Large intestine (tissue), 3 donors: ENCODE measurements at regions not wholly inside any gene's neighbourhood (a gene's known extent, or its start where the extent isn't known, plus 50 kb on each side); places are given as distances from the start of the nearest gene placed in this dataset.

ENCODE experiments used
- DNase-seq, 2 donors: peaks; one replicate each; pipeline versions ENCODE4 v3.0.0 to v3.0.0-alpha.2; 2013
- H3K27ac ChIP-seq: one replicate; pipeline ENCODE4 v1.5.1; 2013; ENCODE audit warnings: low read length
- H3K27me3 ChIP-seq: 2 replicates; pipeline ENCODE4 v1.6.1; 2013; ENCODE audit warnings: low read length; ENCODE audit not compliant: control insufficient read depth, insufficient read depth
- H3K36me3 ChIP-seq: 2 replicates; pipeline ENCODE4 v1.6.1; 2013; ENCODE audit warnings: low read length; ENCODE audit not compliant: control insufficient read depth, insufficient read depth
- H3K4me1 ChIP-seq: one replicate; pipeline ENCODE4 v1.6.1; 2013; ENCODE audit warnings: low read length; ENCODE audit not compliant: control insufficient read depth, insufficient read depth
- H3K4me3 ChIP-seq: one replicate; pipeline ENCODE4 v1.5.1; 2013; ENCODE audit warnings: low read length
- H3K9me3 ChIP-seq: one replicate; pipeline ENCODE4 v1.6.1; 2013; ENCODE audit warnings: mild to moderate bottlenecking, low read depth, low read length, moderate library complexity; ENCODE audit not compliant: control insufficient read depth
- WGBS: methylation state at CpG from one replicate; pipeline ENCODE4 v1.1.5; 2013; ENCODE audit warnings: low lambda C conversion rate; ENCODE audit not compliant: insufficient coverage; 5-methylcytosine and 5-hydroxymethylcytosine counted together

GRCh38 chr14:46378248-46378647 is 273.3 kb downstream of the RPL10L start:
- H3K36me3 ChIP-seq, result no peaks in the 10 kb centered on the region
- H3K27me3 ChIP-seq, result no peaks in the 10 kb centered on the region
- H3K9me3 ChIP-seq, result no peaks in the 10 kb centered on the region
- no CpG with 5 or more reads among the region's 5 CpGs for WGBS
- no peak overlapping the region for H3K27ac ChIP-seq
- H3K4me3 ChIP-seq, result no peak overlapping the region
- no peak for DNase-seq
- no peaks in the 10 kb centered on the region for H3K4me1 ChIP-seq

GRCh38 chr14:46377305-46377704 is 274.3 kb downstream of the RPL10L start:
- no peaks in the 10 kb centered on the region for H3K36me3 ChIP-seq
- H3K4me3 ChIP-seq, result no peak overlapping the region
- no peaks in the 10 kb centered on the region for H3K4me1 ChIP-seq
- no peak for DNase-seq
- H3K9me3 ChIP-seq, result no peaks in the 10 kb centered on the region
- H3K27me3 ChIP-seq, result no peaks in the 10 kb centered on the region
- WGBS, result 100% methylated on average over 1 of the region's 3 CpGs
- H3K27ac ChIP-seq, result no peak overlapping the region

DNA sequence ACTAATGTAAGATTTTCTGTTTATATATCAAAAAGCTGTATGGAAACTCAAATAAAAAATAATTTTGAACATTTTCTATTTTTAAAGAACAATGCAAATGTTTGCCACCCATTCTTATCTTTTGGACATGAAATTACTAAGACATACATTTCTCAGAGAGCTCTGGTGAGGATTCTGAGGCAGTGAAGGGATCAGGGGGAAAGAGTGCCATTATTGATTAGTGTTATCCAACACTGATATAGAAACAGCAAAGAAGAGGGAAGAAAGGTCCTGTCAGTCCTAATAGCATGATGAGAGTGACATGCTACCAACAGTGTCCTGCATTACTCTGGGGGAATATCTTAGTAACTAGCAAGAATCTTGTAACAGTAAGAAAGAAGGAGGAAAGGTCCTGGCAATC is 282.2 kb downstream of the RPL10L start:
- H3K27me3 ChIP-seq, result no peaks in the 10 kb centered on the region
- H3K9me3 ChIP-seq, result no peaks in the 10 kb centered on the region
- H3K36me3 ChIP-seq, result no peaks in the 10 kb centered on the region
- no peaks in the 10 kb centered on the region for H3K4me1 ChIP-seq
- no peak for DNase-seq
- H3K4me3 ChIP-seq, result no peak overlapping the region
- H3K27ac ChIP-seq, result no peak overlapping the region

DNA sequence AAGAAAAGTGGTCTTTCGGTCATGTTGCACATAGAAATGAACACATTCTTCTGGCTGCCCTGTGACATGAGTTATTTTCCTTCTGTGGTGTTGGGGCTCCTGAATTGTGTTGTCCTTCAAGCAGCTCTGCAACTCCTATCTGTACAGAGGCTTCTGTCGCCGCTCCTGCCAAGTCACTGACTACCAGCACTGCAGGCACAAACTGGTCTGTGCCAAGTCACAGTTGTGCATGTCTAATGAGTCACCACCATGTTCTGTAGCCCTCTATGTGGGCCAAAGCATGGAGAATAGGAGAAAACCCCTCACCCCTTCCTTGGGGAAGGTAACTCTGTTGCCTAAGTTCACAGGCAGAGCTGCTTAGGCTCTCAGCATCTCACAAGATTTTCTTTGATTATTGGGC is 283.3 kb downstream of the RPL10L start:
- WGBS, result no CpG with 5 or more reads among the region's 3 CpGs
- no peaks in the 10 kb centered on the region for H3K4me1 ChIP-seq
- no peaks in the 10 kb centered on the region for H3K36me3 ChIP-seq
- no peaks in the 10 kb centered on the region for H3K9me3 ChIP-seq
- H3K27me3 ChIP-seq, result no peaks in the 10 kb centered on the region
- DNase-seq, result no peak
- no peak overlapping the region for H3K4me3 ChIP-seq
- no peak overlapping the region for H3K27ac ChIP-seq

GRCh38 chr14:46352844-46353243 is 298.7 kb downstream of the RPL10L start:
- Histone ChIP-seq H3K27me3 (no peaks in the 10 kb centered on the region), H3K4me3 (no peak overlapping the region), H3K36me3 (no peaks in the 10 kb centered on the region), H3K27ac (no peak overlapping the region), H3K4me1 (no peaks in the 10 kb centered on the region), H3K9me3 (no peaks in the 10 kb centered on the region)
- DNase-seq, result no peak
- WGBS, result 82% methylated on average over 1 of the region's 1 CpG

DNA sequence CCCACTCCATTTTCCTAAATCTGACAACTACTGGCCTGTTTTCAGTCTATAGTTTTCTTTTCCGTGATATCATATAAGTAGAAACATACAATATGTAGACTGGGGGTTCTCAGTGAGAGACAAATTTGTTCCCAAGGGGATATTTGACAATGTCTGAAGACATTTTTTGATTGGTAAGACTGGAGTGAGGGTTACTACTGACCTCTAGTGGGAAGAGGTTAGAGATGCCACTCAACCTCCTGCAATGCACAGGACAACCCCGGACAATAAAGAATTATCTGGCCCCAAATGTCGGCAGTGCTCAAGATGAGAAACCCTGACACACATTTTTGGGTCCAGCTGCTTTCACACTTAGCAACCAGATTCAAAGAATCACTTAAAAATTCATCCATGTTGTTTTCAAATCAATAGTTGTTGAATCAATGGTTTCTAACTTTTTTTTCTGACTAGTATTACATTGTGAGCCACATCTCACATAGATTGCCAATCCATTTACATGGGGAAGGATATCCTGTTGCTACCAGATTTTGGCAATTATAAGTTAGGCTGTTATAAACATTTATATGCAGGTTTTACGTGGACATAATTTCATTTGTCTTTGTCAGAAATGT is 307.1 kb downstream of the RPL10L start:
- 82% methylated on average over 2 of the region's 4 CpGs for WGBS
- Histone ChIP-seq H3K4me1 (no peaks in the 10 kb centered on the region), H3K27me3 (no peaks in the 10 kb centered on the region), H3K36me3 (no peaks in the 10 kb centered on the region), H3K4me3 (no peak overlapping the region), H3K9me3 (no peaks in the 10 kb centered on the region), H3K27ac (no peak overlapping the region)
- no peak for DNase-seq

GRCh38 chr14:46325777-46326176 is 325.8 kb downstream of the RPL10L start:
- Histone ChIP-seq H3K36me3 (no peaks in the 10 kb centered on the region), H3K9me3 (no peaks in the 10 kb centered on the region), H3K4me1 (no peaks in the 10 kb centered on the region), H3K27ac (no peak overlapping the region), H3K27me3 (no peaks in the 10 kb centered on the region), H3K4me3 (no peak overlapping the region)
- DNase-seq, result no peak
- WGBS, result 100% methylated on average over 2 of the region's 2 CpGs

- no peak for DNase-seq
- H3K27me3 ChIP-seq, result no peaks in the 10 kb centered on the region
- H3K36me3 ChIP-seq, result no peaks in the 10 kb centered on the region
- no CpG with 5 or more reads among the region's 5 CpGs for WGBS
- no peaks in the 10 kb centered on the region for H3K4me1 ChIP-seq
- H3K9me3 ChIP-seq, result no peaks in the 10 kb centered on the region
- no peak overlapping the region for H3K4me3 ChIP-seq
- no peak overlapping the region for H3K27ac ChIP-seq
Measured at GRCh38 chr14:46325157-46325556, 326.4 kb downstream of the RPL10L start.

DNA sequence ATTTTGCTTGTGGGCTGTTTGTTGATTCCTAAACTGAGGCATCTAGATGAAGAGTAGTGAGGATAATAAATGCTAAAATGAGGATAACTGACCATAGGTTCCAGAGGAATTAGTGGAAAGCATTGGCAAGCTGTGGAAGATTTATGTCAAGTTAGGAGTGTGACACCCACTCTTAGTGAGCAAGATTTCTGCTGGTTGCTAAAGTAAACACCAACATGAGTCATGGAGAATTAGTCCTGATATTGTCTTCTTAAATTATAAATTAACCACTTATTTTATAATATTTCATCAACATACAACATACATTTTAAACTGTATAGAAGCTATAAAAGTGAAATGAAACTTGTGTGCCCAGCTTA is 328.2 kb downstream of the RPL10L start:
- no peak for DNase-seq

GRCh38 chr14:46322730-46323403 is 328.7 kb downstream of the RPL10L start:
- no peak overlapping the region for H3K27ac ChIP-seq
- no peaks in the 10 kb centered on the region for H3K36me3 ChIP-seq
- no peaks in the 10 kb centered on the region for H3K9me3 ChIP-seq
- no peak overlapping the region for H3K4me3 ChIP-seq
- no peak for DNase-seq
- no peaks in the 10 kb centered on the region for H3K4me1 ChIP-seq
- 80% methylated on average over 1 of the region's 3 CpGs for WGBS
- H3K27me3 ChIP-seq, result no peaks in the 10 kb centered on the region

More for the DNA sequence above, 328.2 kb downstream of the RPL10L start:
- H3K4me1 ChIP-seq, result no peaks in the 10 kb centered on the region
- H3K27ac ChIP-seq, result no peak overlapping the region
- no peaks in the 10 kb centered on the region for H3K36me3 ChIP-seq
- no peaks in the 10 kb centered on the region for H3K27me3 ChIP-seq
- no peak overlapping the region for H3K4me3 ChIP-seq
- no peaks in the 10 kb centered on the region for H3K9me3 ChIP-seq

GRCh38 chr14:46322076-46322475 is 329.5 kb downstream of the RPL10L start:
- DNase-seq, result no peak
- H3K27me3 ChIP-seq, result no peaks in the 10 kb centered on the region
- H3K36me3 ChIP-seq, result no peaks in the 10 kb centered on the region
- no peaks in the 10 kb centered on the region for H3K4me1 ChIP-seq
- H3K4me3 ChIP-seq, result no peak overlapping the region
- H3K9me3 ChIP-seq, result no peaks in the 10 kb centered on the region
- no CpG with 5 or more reads among the region's 1 CpG for WGBS
- H3K27ac ChIP-seq, result no peak overlapping the region
